ENCODE measurements at regions not wholly inside any gene's neighbourhood (a gene's known extent, or its start where the extent isn't known, plus 50 kb on each side); places are given as distances from the start of the nearest gene placed in this dataset.

- DNase-seq: no peak
- intact Hi-C loops (cut with DNase I): no loop called here
- FAIRE-seq: no peak
- Histone ChIP-seq H3K9me3 (ENCODE audit: control insufficient read depth in 2 of 3, insufficient read depth in 1 of 3, low read length in 3 of 3) (no peaks in the 10 kb centered on the region), H3K9ac (ENCODE audit: low read length in 3 of 3) (no peak overlapping the region), H3K27ac (ENCODE audit: low read depth in 2 of 2, low read length in 2 of 2) (no peak overlapping the region), H3K36me3 (ENCODE audit: control insufficient read depth in 2 of 3, insufficient read depth in 3 of 3, low read length in 3 of 3) (no peaks in the 10 kb centered on the region), H3K27me3 (ENCODE audit: control insufficient read depth, insufficient read depth, low read length) (no peaks in the 10 kb centered on the region), H3K4me3 (ENCODE audit: low read length in 3 of 3) (no peak overlapping the region), H3K4me1 (ENCODE audit: control insufficient read depth in 2 of 3, insufficient read depth in 2 of 3, low read depth in 1 of 3, low read length in 3 of 3) (no peaks in the 10 kb centered on the region)
- TF ChIP-seq, protein P1, sequence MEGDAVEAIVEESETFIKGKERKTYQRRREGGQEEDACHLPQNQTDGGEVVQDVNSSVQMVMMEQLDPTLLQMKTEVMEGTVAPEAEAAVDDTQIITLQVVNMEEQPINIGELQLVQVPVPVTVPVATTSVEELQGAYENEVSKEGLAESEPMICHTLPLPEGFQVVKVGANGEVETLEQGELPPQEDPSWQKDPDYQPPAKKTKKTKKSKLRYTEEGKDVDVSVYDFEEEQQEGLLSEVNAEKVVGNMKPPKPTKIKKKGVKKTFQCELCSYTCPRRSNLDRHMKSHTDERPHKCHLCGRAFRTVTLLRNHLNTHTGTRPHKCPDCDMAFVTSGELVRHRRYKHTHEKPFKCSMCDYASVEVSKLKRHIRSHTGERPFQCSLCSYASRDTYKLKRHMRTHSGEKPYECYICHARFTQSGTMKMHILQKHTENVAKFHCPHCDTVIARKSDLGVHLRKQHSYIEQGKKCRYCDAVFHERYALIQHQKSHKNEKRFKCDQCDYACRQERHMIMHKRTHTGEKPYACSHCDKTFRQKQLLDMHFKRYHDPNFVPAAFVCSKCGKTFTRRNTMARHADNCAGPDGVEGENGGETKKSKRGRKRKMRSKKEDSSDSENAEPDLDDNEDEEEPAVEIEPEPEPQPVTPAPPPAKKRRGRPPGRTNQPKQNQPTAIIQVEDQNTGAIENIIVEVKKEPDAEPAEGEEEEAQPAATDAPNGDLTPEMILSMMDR (IDR thresholded peaks at IDR 0.05; ENCODE audit: borderline replicate concordance, extremely low read depth, insufficient read depth): no peak
These were observed 118.1 kb upstream of the LYZL2 start for GRCh38 chr10:30747633-30748032.

DNA sequence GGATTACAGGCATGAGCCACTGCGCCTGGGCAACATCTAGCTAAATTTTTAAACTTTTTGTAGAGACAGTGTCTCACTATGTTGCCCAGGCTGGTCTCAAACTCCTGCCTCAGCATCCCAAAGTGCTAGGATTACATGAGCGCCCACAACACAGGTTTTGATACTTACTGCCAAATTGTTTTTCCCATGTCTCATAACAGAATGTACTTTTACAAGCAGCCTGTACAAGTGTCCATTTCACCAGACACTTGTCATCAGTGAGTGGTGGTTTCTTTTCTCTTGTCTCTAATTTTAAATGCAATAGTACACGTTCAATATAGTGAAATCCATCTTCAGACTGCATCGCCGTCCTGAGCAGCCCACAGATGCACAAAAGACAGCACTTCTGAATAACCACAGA lies 116.4 kb upstream of the LYZL2 start:
- H3K9ac ChIP-seq (ENCODE audit: low read length in 3 of 3): no peak overlapping the region
- TF ChIP-seq, protein P1 (IDR thresholded peaks at IDR 0.05; ENCODE audit: borderline replicate concordance, extremely low read depth, insufficient read depth): no peak
- DNase-seq: no peak
- H3K9me3 ChIP-seq (ENCODE audit: control insufficient read depth in 2 of 3, insufficient read depth in 1 of 3, low read length in 3 of 3): no peaks in the 10 kb centered on the region
- no peaks in the 10 kb centered on the region for H3K4me1 ChIP-seq (ENCODE audit: control insufficient read depth in 2 of 3, insufficient read depth in 2 of 3, low read depth in 1 of 3, low read length in 3 of 3)
- no peak overlapping the region for H3K4me3 ChIP-seq (ENCODE audit: low read length in 3 of 3)
- no peak for FAIRE-seq
- intact Hi-C loops (cut with DNase I): no loop called here
- no peaks in the 10 kb centered on the region for H3K27me3 ChIP-seq (ENCODE audit: control insufficient read depth, insufficient read depth, low read length)
- no peak overlapping the region for H3K27ac ChIP-seq (ENCODE audit: low read depth in 2 of 2, low read length in 2 of 2)
- no peaks in the 10 kb centered on the region for H3K36me3 ChIP-seq (ENCODE audit: control insufficient read depth in 2 of 3, insufficient read depth in 3 of 3, low read length in 3 of 3)

DNA sequence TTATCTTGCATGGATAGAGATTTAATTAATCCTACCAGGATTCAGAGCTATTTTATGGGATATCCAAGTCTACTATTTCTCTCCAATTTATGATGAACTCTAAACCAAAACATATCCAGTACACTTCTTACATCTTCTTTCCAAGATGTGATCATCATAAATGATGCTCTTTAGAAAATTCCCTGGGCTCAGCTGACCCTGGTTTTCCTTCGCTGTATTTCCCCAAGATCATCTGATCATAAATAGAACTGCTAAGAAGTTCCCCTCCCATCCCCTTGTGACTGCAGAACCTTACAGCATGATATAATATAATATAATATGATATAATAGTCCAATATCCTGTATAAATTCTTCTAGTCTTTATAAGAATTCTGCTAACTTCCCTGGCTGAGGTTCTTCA lies 114.6 kb upstream of the LYZL2 start:
- Histone ChIP-seq H3K9me3 (ENCODE audit: control insufficient read depth in 2 of 3, insufficient read depth in 1 of 3, low read length in 3 of 3) (no peaks in the 10 kb centered on the region), H3K27ac (ENCODE audit: low read depth in 2 of 2, low read length in 2 of 2) (no peak overlapping the region), H3K36me3 (ENCODE audit: control insufficient read depth in 2 of 3, insufficient read depth in 3 of 3, low read length in 3 of 3) (no peaks in the 10 kb centered on the region), H3K27me3 (ENCODE audit: control insufficient read depth, insufficient read depth, low read length) (no peaks in the 10 kb centered on the region), H3K4me3 (ENCODE audit: low read length in 3 of 3) (no peak overlapping the region), H3K4me1 (ENCODE audit: control insufficient read depth in 2 of 3, insufficient read depth in 2 of 3, low read depth in 1 of 3, low read length in 3 of 3) (no peaks in the 10 kb centered on the region), H3K9ac (ENCODE audit: low read length in 3 of 3) (no peak overlapping the region)
- FAIRE-seq (no peak), DNase-seq (no peak)
- intact Hi-C loops (cut with DNase I): no loop called here
- TF ChIP-seq, protein P1 (IDR thresholded peaks at IDR 0.05; ENCODE audit: borderline replicate concordance, extremely low read depth, insufficient read depth): no peak

DNA sequence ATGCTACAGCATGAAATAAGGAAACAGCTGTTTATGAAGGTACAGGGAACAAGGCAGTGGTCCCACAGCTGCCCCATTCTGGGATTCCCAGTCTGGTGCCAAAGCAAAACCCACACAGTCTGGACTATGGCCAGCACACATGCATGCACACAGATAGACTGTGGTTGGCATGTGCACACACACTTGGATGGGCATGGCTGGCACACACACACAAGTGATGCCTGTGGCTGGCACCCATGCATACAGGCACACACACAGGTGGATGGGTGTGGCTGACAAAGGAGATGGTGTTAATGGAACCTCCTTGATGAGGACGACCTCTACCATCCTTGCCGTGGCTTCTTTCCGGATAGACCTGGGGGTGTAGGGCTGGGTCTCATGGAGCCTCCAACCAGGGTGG lies 114.0 kb upstream of the LYZL2 start:
- FAIRE-seq (no peak), DNase-seq (no peak)
- no peaks in the 10 kb centered on the region for H3K27me3 ChIP-seq (ENCODE audit: control insufficient read depth, insufficient read depth, low read length)
- H3K4me3 ChIP-seq (ENCODE audit: low read length in 3 of 3): no peak overlapping the region
- no peak overlapping the region for H3K27ac ChIP-seq (ENCODE audit: low read depth in 2 of 2, low read length in 2 of 2)
- no peaks in the 10 kb centered on the region for H3K9me3 ChIP-seq (ENCODE audit: control insufficient read depth in 2 of 3, insufficient read depth in 1 of 3, low read length in 3 of 3)
- H3K36me3 ChIP-seq (ENCODE audit: control insufficient read depth in 2 of 3, insufficient read depth in 3 of 3, low read length in 3 of 3): no peaks in the 10 kb centered on the region
- no peaks in the 10 kb centered on the region for H3K4me1 ChIP-seq (ENCODE audit: control insufficient read depth in 2 of 3, insufficient read depth in 2 of 3, low read depth in 1 of 3, low read length in 3 of 3)
- intact Hi-C loops (cut with DNase I): no loop called here
- TF ChIP-seq, protein P1 (IDR thresholded peaks at IDR 0.05; ENCODE audit: borderline replicate concordance, extremely low read depth, insufficient read depth): no peak
- no peak overlapping the region for H3K9ac ChIP-seq (ENCODE audit: low read length in 3 of 3)

All from kidney (tissue), 13 donors.